HUES6 (cell line): ENCODE measurements at regions not wholly inside any gene's neighbourhood (a gene's known extent, or its start where the extent isn't known, plus 50 kb on each side); places are given as distances from the start of the nearest gene placed in this dataset.

ENCODE experiments used
- H3K27ac ChIP-seq: 2 replicates; pipeline ENCODE4 v1.7.0; 2013; ENCODE audit warnings: low read depth, mild to moderate bottlenecking, low read length, inconsistent platforms
- H3K27me3 ChIP-seq: 2 replicates; pipeline ENCODE4 v1.6.1; 2013; ENCODE audit warnings: low read length; ENCODE audit not compliant: control insufficient read depth, insufficient read depth
- H3K36me3 ChIP-seq: 2 replicates; pipeline ENCODE4 v1.6.1; 2013; ENCODE audit warnings: low read length; ENCODE audit not compliant: control insufficient read depth, insufficient read depth
- H3K4me1 ChIP-seq: 2 replicates; pipeline ENCODE4 v1.6.1; 2013; ENCODE audit warnings: low read length; ENCODE audit not compliant: control insufficient read depth, insufficient read depth
- H3K4me3 ChIP-seq: 2 replicates; pipeline ENCODE4 v1.5.1; 2013; ENCODE audit warnings: low read depth, low read length
- H3K9ac ChIP-seq: one replicate; pipeline ENCODE4 v1.6.1; 2013; ENCODE audit warnings: mild to moderate bottlenecking, low read length
- H3K9me3 ChIP-seq: 2 replicates; pipeline ENCODE4 v1.6.1; 2013; ENCODE audit warnings: low read depth, low read length; ENCODE audit not compliant: control insufficient read depth, insufficient read depth

DNA sequence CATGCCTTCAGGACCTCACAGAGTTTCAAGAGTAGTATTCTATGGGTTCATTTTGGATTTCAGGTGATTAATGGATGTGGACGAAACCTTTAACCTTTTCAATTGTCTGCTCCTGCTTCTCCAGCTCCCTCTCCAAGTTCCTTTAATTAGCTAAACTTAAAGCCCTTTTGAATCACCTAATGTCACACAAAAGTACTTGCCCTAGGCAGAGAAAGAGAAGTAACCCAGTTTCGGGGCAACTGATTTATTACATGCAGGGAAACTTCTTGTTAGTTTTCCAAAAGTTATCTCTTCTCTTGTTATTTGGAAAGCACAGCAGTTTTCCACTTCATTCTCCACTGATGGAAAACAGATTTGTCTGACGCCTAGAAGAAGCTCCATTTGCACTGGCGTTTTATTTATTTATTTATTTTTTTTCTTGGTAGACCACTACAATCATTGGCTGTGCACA is 407.7 kb upstream of the JARID2 start:
- no peak overlapping the region for H3K4me3 ChIP-seq
- H3K27me3 ChIP-seq = no peaks in the 10 kb centered on the region
- no peaks in the 10 kb centered on the region for H3K36me3 ChIP-seq
- H3K9me3 ChIP-seq = no peaks in the 10 kb centered on the region
- H3K27ac ChIP-seq = no peak overlapping the region
- no peak overlapping the region for H3K9ac ChIP-seq
- peaks cover 11% of the 10 kb centered on the region for H3K4me1 ChIP-seq

DNA sequence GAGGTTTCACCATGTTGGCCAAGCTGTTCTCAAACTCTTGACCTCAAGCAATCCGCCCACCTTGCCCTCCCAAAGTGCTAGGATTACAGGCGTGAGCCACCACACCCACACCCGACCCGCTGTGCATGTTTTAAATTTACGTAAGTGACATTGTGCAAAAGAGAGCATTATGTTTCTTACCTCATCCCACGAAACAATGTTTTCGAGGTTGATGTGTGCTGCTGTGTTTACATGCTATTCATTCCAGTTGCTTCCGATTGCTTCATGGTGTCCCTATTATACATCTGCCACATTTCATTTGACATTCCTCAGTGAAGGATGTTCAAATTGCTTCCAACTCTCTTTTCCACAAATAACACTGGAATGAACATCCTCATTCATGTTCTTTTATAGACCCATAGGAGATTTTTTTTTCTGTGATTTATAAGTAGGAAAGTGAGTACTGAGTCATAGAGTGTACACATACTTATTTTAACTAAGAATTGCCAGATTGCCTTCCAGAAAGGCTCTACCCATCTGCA is 403.9 kb upstream of the JARID2 start:
- H3K4me1 ChIP-seq = peaks cover 11% of the 10 kb centered on the region

DNA sequence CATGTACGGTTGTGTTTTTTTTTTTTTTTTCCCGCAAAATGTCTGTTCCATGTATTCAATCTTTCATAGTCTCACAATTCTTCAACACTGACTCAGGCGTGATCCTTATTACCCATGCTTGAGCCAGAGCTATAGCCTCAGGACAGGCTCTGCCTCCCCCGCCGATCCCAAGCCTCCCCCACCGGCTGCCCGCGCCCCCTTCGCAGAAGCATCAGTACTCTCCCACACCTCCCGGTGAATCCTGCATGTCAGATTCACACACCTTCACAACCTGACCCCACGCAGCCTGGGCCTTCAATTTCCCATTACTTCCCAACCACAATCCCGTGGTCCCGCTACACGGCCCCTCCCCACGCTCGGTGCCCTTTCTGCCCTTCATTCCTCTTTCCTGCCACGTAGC is 401.5 kb upstream of the JARID2 start:
- H3K9me3 ChIP-seq = no peaks in the 10 kb centered on the region
- no peaks in the 10 kb centered on the region for H3K36me3 ChIP-seq
- no peak overlapping the region for H3K27ac ChIP-seq
- H3K27me3 ChIP-seq = no peaks in the 10 kb centered on the region
- H3K4me3 ChIP-seq = no peak overlapping the region
- H3K9ac ChIP-seq = no peak overlapping the region
- peaks cover 6% of the 10 kb centered on the region; the same call in 1 of the 2 replicates for H3K4me1 ChIP-seq

More for the DNA sequence above, 403.9 kb upstream of the JARID2 start:
- H3K4me3 ChIP-seq = no peak overlapping the region
- no peak overlapping the region for H3K27ac ChIP-seq
- no peaks in the 10 kb centered on the region for H3K9me3 ChIP-seq
- no peak overlapping the region for H3K9ac ChIP-seq
- H3K36me3 ChIP-seq = no peaks in the 10 kb centered on the region
- no peaks in the 10 kb centered on the region for H3K27me3 ChIP-seq

DNA sequence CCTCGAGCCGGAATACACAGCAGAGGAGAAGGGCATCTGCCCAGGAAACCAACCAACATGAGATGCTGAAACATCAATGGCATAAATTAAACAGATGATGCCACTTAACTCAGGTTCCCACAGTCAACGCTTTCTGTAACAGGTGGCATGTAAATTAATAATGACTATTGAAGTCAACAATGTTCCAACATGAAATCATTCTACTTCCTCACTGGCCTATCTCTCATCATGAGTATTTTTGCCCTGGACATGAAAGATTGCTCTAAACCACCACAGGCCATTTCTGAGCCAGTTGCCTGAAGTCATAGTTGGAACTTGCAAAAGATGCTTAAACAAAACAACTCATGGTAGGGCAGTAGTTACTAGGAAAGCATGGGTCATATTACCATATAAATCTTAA is 397.9 kb upstream of the JARID2 start:
- H3K27me3 ChIP-seq = no peaks in the 10 kb centered on the region
- peaks cover 12% of the 10 kb centered on the region; the same call in 1 of the 2 replicates for H3K4me1 ChIP-seq
- H3K27ac ChIP-seq = no peak overlapping the region

DNA sequence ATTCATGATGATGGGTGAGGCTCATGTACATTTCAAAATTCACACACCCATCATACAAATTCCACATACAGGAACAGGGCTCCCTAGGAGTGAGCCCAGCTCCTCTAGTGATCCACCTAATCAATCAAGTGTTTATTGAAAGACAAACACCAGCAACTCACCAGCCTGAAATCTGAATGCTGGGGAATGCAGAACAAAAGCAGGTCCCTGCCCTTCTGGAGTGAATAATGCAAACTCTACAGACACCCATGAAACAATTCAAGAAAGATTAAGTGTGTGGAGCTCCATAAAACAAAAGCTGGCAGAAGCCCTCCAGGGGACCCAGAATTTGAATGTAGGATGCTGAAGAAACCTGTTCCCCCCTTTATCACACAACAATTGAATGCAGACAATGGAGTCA is 396.7 kb upstream of the JARID2 start:
- Histone ChIP-seq H3K4me1 (peaks cover 12% of the 10 kb centered on the region; the same call in 1 of the 2 replicates), H3K9ac (no peak overlapping the region), H3K27me3 (no peaks in the 10 kb centered on the region), H3K4me3 (no peak overlapping the region), H3K9me3 (no peaks in the 10 kb centered on the region), H3K36me3 (no peaks in the 10 kb centered on the region), H3K27ac (no peak overlapping the region)

More for the DNA sequence above, 397.9 kb upstream of the JARID2 start:
- Histone ChIP-seq H3K4me3 (no peak overlapping the region), H3K36me3 (no peaks in the 10 kb centered on the region), H3K9me3 (no peaks in the 10 kb centered on the region), H3K9ac (no peak overlapping the region)

DNA sequence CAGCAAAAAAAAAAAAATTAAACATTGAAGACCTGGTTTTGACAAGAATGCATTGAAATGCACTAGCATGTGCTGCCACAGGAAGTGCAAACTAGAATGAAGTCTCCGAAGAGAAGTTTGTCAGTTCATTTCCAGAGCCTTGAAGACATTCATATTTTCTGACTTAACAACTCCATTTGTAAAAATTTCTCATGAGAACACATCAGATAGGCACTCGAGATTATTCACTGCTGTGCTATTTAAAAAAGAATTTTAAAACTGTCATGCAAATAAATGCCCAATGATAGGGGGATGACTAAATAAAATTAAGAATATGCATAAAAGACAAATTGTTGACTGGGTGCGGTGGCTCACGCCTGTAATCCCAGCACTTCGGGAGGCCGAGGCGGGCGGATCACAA is 394.6 kb upstream of the JARID2 start:
- Histone ChIP-seq H3K4me3 (no peak overlapping the region), H3K9ac (no peak overlapping the region), H3K4me1 (peaks cover 22% of the 10 kb centered on the region; the same call in 1 of the 2 replicates), H3K27ac (no peak overlapping the region), H3K9me3 (no peaks in the 10 kb centered on the region), H3K36me3 (no peaks in the 10 kb centered on the region; the same call in 1 of the 2 replicates), H3K27me3 (no peaks in the 10 kb centered on the region)

DNA sequence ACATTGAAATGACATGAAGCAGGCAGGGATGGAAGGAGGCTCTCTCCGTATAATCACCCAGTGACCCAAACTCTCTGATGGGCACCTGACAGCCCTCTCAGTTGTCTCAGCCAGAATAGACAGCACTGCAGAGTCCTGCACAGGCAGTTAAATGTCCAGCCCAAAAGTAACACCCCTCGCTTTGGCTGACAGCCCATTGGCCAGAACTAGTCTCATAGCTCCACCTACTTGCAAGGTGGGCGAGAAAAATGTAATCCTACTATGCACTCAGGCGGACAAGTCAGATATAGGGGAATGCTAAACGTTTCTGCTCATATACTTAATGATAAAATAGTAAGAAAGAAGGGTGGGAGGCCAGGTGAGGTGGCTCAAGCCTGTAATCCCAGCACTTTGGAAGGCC is 393.5 kb upstream of the JARID2 start:
- Histone ChIP-seq H3K4me3 (no peak overlapping the region), H3K27ac (no peak overlapping the region), H3K36me3 (no peaks in the 10 kb centered on the region; the same call in 1 of the 2 replicates), H3K9me3 (no peaks in the 10 kb centered on the region), H3K9ac (no peak overlapping the region), H3K4me1 (peaks cover 26% of the 10 kb centered on the region), H3K27me3 (no peaks in the 10 kb centered on the region)

DNA sequence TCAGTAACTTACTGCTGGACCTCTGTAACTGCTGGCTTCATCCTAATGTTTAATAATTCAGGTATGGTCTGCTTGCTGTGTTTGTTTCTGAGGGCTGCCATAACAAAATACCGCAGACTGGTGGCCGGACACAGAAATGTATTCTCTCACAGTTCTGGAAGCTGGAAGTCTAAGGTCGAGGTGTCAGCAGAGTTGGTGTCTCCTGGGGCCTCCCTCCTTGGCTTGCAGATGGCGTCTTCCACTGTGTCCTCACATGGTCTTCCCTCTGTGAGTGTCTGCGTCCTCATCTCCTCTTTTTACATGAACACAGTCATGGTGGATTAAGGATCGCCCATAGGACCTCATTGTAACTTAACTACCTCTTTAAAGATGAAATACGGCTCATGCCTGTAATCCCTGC is 389.7 kb upstream of the JARID2 start:
- peaks cover 19% of the 10 kb centered on the region for H3K4me1 ChIP-seq
- H3K27me3 ChIP-seq = no peaks in the 10 kb centered on the region
- H3K9ac ChIP-seq = no peak overlapping the region
- H3K9me3 ChIP-seq = no peaks in the 10 kb centered on the region
- H3K4me3 ChIP-seq = no peak overlapping the region
- H3K36me3 ChIP-seq = no peaks in the 10 kb centered on the region; the same call in 1 of the 2 replicates
- H3K27ac ChIP-seq = no peak overlapping the region

DNA sequence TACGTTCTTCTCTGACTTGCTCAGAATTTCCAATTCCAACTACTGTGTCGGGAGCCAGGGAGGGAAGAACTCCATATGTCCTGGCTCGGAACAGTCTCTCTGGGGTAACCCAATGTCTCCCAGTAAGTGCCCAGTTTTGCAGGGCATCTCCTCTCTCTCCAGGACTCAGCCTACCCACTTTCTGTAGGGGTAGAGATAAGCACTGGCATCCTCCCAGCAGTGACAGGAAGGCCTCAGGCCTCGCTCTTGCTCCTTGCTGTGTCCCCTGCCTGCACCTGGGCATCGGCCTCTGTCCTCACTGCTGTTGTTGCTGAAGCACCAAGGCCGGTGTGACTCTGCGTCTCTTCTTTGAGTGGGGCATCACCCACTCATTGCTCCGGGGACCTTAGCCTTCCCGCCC is 388.9 kb upstream of the JARID2 start:
- Histone ChIP-seq H3K9ac (no peak overlapping the region), H3K36me3 (no peaks in the 10 kb centered on the region; the same call in 1 of the 2 replicates), H3K27ac (no peak overlapping the region), H3K4me1 (peaks cover 25% of the 10 kb centered on the region), H3K9me3 (no peaks in the 10 kb centered on the region), H3K27me3 (no peaks in the 10 kb centered on the region), H3K4me3 (no peak overlapping the region)

DNA sequence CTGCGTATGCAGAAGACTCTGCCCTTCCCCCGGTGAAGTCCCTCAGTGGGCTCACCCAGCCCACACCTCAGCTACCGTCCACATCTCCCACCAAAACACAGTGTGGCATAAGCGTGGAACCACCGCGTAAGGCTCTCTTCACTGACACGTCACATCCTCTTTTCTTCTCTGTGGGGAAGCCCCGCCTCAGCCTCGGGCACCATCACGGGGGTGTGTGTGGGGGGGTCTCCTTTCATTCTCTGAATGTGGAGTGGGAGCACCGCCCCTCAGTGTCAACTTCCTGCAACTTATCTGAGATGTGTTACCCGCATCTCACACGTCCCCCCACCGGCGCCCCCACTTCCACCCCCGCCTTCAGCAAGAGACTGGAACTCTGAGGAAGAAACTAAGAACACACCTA is 388.4 kb upstream of the JARID2 start:
- H3K4me1 ChIP-seq = peaks cover 25% of the 10 kb centered on the region
- H3K4me3 ChIP-seq = no peak overlapping the region
- H3K27me3 ChIP-seq = no peaks in the 10 kb centered on the region
- H3K27ac ChIP-seq = no peak overlapping the region
- H3K9me3 ChIP-seq = no peaks in the 10 kb centered on the region
- no peaks in the 10 kb centered on the region; the same call in 1 of the 2 replicates for H3K36me3 ChIP-seq
- no peak overlapping the region for H3K9ac ChIP-seq

DNA sequence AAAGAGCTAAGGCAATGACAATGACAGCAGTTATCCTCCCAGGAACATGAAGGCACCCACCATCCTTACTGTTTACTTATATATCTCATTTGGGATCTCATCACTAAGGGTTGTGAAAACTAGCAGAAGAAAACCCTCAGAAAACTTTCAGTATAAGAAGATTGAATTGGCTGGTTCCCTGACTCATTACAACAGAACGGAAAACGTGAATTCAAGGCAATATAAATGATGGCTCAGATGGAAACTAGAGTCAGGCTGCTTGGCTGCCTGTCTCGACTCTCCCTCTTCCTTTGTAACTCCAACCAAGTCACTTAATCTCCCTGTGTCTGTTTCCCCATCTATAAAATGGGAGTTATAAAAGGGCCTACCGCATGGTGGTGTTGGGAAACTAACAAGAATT is 387.1 kb upstream of the JARID2 start:
- H3K27ac ChIP-seq = no peak overlapping the region
- H3K4me1 ChIP-seq = peaks cover 25% of the 10 kb centered on the region
- H3K4me3 ChIP-seq = no peak overlapping the region

More for the DNA sequence above, 387.1 kb upstream of the JARID2 start:
- Histone ChIP-seq H3K9ac (no peak overlapping the region), H3K36me3 (no peaks in the 10 kb centered on the region; the same call in 1 of the 2 replicates), H3K9me3 (no peaks in the 10 kb centered on the region), H3K27me3 (no peaks in the 10 kb centered on the region)
